NCI-H146 treated with DMSO at 0.1 percent for 48 hours (cell line): ENCODE measurements at regions not wholly inside any gene's neighbourhood (a gene's known extent, or its start where the extent isn't known, plus 50 kb on each side); places are given as distances from the start of the nearest gene placed in this dataset.

Source experiments
- DNase-seq: peaks from one replicate; lab custom pipeline; 2025; ENCODE audit not compliant: unreplicated experiment; lab: John Stamatoyannopoulos, UW

GRCh38 chr10:10829576-10829975 is 188.1 kb upstream of the CELF2 start:
- no peak for DNase-seq

DNA sequence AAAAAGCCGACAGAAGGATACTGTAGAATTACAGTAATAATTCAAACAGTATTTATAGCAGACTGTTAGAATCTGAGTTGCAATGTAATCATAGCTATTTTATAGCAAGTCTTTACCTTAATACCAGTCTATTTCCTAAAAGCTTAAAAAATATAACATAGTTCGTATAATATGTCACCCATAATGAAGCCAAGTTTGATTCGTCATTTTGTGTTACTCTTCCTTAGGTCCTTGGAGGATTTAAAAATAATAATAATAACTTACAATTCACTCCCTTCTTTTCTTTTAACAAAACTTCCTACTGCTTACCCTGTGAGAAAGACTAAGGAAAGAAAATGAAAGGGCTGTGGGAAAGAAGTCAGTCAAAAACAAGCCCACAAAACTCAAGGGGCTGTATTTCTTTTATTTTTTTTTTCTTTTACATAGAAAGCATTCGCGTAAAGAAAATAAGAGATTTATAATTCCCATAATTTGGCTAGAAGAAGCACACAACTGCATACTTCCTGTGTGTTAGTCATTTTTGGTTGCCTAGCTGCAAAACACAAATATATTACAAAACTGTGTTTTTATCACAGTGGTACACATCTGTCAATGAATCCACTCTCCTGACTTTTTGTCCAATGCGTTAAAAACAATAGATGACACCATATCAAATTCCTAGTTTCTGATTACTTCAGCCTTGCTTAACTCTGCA is 187.2 kb upstream of the CELF2 start:
- DNase-seq = no peak

- no peak for DNase-seq
Observed at GRCh38 chr10:10831085-10831484, 186.6 kb upstream of the CELF2 start.

GRCh38 chr10:10833955-10834354 is 183.7 kb upstream of the CELF2 start:
- no peak for DNase-seq

- DNase-seq = no peak
Observed at GRCh38 chr10:10844251-10844650, 173.4 kb upstream of the CELF2 start.

- no peak for DNase-seq
Observed at GRCh38 chr10:10845185-10845584, 172.5 kb upstream of the CELF2 start.

- no peak for DNase-seq
Observed at GRCh38 chr10:10845826-10846503, 171.7 kb upstream of the CELF2 start.

DNA sequence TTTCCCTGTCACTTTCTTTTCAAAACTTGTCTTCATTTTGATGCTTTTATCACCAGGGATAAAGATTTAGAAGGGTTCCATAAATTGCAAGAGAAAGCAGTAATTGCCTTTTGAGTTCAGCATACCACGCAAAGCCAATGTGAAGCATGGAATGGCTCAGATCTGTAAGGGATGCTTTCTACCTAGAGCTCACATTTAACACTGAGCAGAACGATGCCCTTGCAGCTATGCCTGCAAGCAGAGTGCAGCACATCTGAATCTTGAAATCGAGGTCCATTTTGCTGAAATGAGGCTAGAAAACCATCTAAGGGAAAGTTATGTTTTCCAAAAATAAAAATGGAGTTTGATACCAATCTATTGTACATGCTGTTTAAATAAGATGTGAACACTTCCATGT is 171.2 kb upstream of the CELF2 start:
- DNase-seq = no peak

DNA sequence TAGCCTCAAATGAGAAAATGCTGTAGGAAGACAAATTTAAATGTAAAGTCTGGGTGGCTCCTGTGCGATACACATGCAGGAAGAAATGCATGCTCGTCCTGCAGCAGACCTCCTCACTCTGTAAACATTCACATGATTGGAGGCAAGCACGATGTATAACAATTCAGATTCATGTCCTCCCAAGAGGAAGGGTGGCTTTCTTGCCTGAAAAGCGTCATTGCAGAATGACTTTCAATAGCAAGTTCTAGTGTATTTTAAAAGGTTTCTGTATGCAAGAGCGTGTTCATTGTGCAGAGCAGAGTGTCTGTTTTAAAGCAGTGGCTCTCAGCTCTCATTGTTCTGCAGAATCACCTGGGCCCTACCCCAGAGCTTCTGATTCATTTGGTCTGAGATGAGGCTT is 170.3 kb upstream of the CELF2 start:
- no peak for DNase-seq

- DNase-seq = no peak
Observed at GRCh38 chr10:10848488-10849111, 169.1 kb upstream of the CELF2 start.

DNA sequence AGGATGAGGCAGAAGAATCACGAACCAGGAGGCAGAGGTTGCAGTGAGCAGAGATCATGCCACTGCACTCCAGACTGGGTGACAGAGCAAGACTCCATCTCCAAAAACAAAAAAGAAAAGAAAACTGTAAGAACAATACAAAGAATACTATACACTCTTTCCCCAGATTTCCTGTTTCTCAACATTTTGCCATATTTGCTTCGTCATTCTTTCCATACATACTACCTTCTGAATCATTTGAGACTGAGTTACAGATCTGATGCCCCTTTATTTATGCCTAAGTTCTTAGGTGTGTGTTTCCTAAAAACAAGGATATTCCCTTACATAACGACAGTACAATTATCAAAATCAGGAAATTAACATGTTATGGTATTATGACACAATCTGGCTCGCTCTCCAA is 168.4 kb upstream of the CELF2 start:
- DNase-seq = no peak

DNA sequence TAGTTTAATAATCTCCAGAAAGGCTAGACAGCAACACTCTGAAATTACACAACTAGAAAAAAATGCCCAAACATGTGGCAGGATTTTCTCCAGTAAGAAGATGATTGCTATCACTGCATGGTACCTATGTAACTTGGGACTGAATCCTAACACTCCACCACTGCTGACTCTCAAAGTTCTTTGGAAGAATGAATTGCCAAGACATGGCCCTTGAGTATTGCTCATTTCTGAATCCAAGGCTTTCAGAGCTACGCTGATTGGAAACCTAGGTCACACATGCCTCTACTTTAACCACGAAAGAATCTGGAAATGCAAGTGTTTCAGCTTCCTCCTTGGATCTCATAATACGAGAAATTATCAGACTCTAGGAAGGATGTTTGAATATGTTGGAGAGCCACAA is 167.5 kb upstream of the CELF2 start:
- DNase-seq = no peak

GRCh38 chr10:10852464-10852863 is 165.2 kb upstream of the CELF2 start:
- no peak for DNase-seq

- DNase-seq = no peak
Observed at GRCh38 chr10:10853954-10854353, 163.7 kb upstream of the CELF2 start.

DNA sequence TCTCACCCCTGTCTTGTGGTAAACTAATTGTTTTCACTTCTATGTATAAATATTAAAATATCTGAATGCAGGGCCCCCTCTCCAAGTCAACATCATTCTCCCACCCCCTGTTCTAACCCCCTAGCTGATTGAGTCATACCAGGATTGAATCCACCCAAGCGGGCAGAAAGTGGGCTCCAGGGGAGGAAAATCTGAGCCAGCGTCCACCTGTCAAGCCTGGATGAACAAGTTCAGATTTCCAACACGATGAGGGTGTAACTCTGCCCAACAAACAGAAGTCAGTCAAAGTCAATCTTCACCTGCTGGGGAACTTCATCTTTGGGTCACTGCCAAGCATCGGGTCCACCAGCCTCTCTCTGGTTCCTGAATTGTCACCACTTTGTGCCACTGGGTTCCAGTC is 162.9 kb upstream of the CELF2 start:
- DNase-seq = no peak

DNA sequence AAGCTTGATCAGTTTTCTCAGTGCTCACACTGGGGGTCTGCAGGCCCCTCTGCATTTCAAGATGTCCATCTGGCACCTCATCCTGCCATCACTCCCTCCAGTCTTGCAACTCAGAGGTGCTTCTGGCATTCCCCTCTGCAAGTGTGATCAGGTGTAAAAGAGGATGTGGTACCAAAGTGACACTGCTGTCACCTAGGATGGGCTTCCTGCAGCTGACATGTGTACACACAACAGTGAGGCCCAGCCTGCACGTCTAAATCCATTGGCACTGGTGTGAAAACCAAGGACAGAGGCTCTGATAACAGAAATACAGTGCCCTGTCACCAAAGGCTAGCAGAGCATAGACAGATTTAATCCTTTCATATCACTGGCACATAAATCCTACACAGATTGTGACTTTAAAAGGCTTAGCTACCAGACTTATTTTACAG is 162.5 kb upstream of the CELF2 start:
- no peak for DNase-seq

DNA sequence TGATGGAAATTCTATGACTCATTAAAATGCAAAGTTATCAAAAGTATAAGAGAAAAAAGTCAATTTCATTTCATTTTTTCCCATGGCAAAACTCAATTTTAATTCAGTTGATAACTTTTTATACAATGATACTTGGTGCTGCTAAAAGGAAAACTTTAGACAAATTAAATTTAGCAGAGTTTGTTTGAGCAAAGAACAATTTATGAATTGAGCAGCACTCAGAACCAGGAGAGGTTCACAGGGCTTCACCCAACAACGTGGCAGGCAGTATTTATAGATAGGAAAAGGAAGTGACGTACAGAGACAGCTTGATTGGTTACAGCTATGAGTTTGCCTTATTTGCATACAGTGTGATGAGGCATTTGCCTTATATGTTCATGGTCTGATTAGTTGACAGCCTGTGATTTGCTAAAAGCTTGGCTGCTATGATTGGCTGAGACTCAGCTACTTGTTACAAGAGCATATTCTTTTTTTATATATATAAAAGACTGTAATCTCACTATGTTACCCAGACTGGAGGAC is 157.2 kb upstream of the CELF2 start:
- DNase-seq = no peak

DNA sequence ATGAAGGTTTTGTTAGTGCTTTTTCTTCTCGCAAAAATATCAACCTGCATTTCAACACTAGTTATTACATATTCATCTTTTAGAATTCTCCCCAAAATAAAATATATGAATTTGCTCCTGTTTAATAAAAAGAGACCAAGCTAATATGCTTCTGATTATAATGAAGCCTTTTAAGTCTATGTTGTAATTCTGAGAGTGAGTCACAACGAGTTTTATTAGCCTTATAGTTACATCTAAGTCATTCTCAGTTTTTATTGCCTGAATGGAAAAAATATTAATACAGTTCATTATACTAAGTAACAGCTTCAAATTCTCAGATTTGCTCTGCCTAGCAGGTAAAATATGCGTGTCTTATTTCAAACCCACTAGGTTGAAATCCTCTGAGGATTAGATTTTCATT is 152.4 kb upstream of the CELF2 start:
- DNase-seq = no peak

GRCh38 chr10:10865913-10866312 is 151.8 kb upstream of the CELF2 start:
- no peak for DNase-seq

- DNase-seq = no peak
Observed at GRCh38 chr10:10869592-10869991, 148.1 kb upstream of the CELF2 start.

GRCh38 chr10:10870523-10871241 is 147.0 kb upstream of the CELF2 start:
- DNase-seq = no peak

DNA sequence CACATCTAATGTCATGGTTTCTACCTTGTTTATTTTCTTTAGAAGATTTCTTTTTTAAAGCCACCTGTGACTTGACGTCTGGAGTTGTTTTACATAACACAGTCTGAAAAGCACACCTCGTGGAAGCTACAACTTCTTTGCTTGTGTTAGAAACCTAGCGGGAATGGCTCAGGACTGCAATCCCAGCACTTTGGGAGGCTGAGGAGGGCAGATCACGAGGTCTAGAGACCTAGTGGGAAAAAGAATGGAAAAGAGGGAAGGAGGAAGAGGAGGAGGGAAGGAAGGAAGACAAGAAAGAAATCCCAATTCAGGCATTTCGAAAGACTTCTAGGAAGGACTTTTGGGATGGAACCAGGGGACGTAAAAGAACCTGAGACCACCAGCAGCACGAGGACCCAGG is 146.3 kb upstream of the CELF2 start:
- no peak for DNase-seq
